ENCODE measurements at regions not wholly inside any gene's neighbourhood (a gene's known extent, or its start where the extent isn't known, plus 50 kb on each side); places are given as distances from the start of the nearest gene placed in this dataset.

GRCh38 chr3:24802614-24803013 is 308.0 kb upstream of the THRB start:
- CTCF ChIA-PET = interaction anchor here (0.6 kb wide), 1 partner anchor 819 kb away, joined by 4 read pairs; no protein-coding TSS in a partner anchor
- POLR2A ChIA-PET = no interaction called here
- TF ChIP-seq ZFP3 (tag by site-specific recombination; IDR thresholded peaks at IDR 0.05; ENCODE audit: low read depth) (no peak), ZNF174 (tag by site-specific recombination; IDR thresholded peaks at IDR 0.05) (no peak), SP3 (tag by site-specific recombination; IDR thresholded peaks at IDR 0.05) (no peak), ZNF791 (tag by site-specific recombination; IDR thresholded peaks at IDR 0.05) (no peak), ZNF266 (tag by site-specific recombination; IDR thresholded peaks at IDR 0.05; ENCODE audit: low read depth) (no peak), ZNF510 (tag by site-specific recombination; IDR thresholded peaks at IDR 0.05; ENCODE audit: insufficient replicate concordance) (no peak), BCL6B (tag by site-specific recombination; IDR thresholded peaks at IDR 0.05) (no peak), SALL2 (tag by site-specific recombination; IDR thresholded peaks at IDR 0.05; ENCODE audit: borderline replicate concordance) (no peak), PRDM10 (tag by site-specific recombination; IDR thresholded peaks at IDR 0.05) (no peak), KLF8 (tag by site-specific recombination; IDR thresholded peaks at IDR 0.05) (no peak), FEZF1 (tag by site-specific recombination; IDR thresholded peaks at IDR 0.05) (no peak), SP7 (tag by site-specific recombination; IDR thresholded peaks at IDR 0.05) (no peak), ZNF830 (tag by site-specific recombination; IDR thresholded peaks at IDR 0.05; ENCODE audit: low read depth) (no peak), ZNF18 (tag by site-specific recombination; IDR thresholded peaks at IDR 0.05) (no peak), ZBTB7A (tag by site-specific recombination; IDR thresholded peaks at IDR 0.05; ENCODE audit: low read depth) (no peak)

GRCh38 chr3:24804095-24804494 is 309.4 kb upstream of the THRB start:
- Histone ChIP-seq H3K36me3 (ENCODE audit: control insufficient read depth in 2 of 2, insufficient read depth in 1 of 2, low read length in 2 of 2) (no peaks in the 10 kb centered on the region), H3K27ac (ENCODE audit: extremely low read depth, low read depth, low read length) (no peak overlapping the region), H3K4me1 (ENCODE audit: control insufficient read depth, insufficient read depth, low read length) (no peaks in the 10 kb centered on the region), H3K4me3 (ENCODE audit: low read depth, low read length) (no peak overlapping the region), H3K9me3 (ENCODE audit: control insufficient read depth, insufficient read depth, low read depth, low read length) (no peaks in the 10 kb centered on the region)
- CTCF ChIA-PET = interaction anchor here (0.5 kb wide), 1 partner anchor 815 kb away, joined by 4 read pairs; no protein-coding TSS in a partner anchor
- TF ChIP-seq ZNF398 (tag by site-specific recombination; IDR thresholded peaks at IDR 0.05) = no peak
- peak; percentile 50; the same call in 1 of the 2 replicates for TF ChIP-seq ZNF664 (tag by site-specific recombination; IDR thresholded peaks at IDR 0.05)
- TF ChIP-seq ZNF10 (tag by site-specific recombination; IDR thresholded peaks at IDR 0.05) = no peak
- POLR2A ChIA-PET = no interaction called here

More at GRCh38 chr3:24802614-24803013, 308.0 kb upstream of the THRB start:
- H3K9me3 ChIP-seq (ENCODE audit: control insufficient read depth, insufficient read depth, low read depth, low read length) = no peaks in the 10 kb centered on the region
- no peaks in the 10 kb centered on the region for H3K4me1 ChIP-seq (ENCODE audit: control insufficient read depth, insufficient read depth, low read length)
- no peak overlapping the region for H3K27ac ChIP-seq (ENCODE audit: extremely low read depth, low read depth, low read length)
- no peak overlapping the region for H3K4me3 ChIP-seq (ENCODE audit: low read depth, low read length)
- H3K36me3 ChIP-seq (ENCODE audit: control insufficient read depth in 2 of 2, insufficient read depth in 1 of 2, low read length in 2 of 2) = no peaks in the 10 kb centered on the region

Measured in HEK293 (cell line).